H9 (cell line): ENCODE measurements at regions not wholly inside any gene's neighbourhood (a gene's known extent, or its start where the extent isn't known, plus 50 kb on each side); places are given as distances from the start of the nearest gene placed in this dataset.

Source experiments
- DNase-seq: peaks from one replicate; pipeline ENCODE4 v3.0.0-alpha.2; 2017
- H2AFZ ChIP-seq: one replicate; pipeline ENCODE4 v1.6.1; 2013; ENCODE audit warnings: mild to moderate bottlenecking, low read length, control low read depth, moderate library complexity
- H2AK5ac ChIP-seq: 2 replicates; pipeline ENCODE4 v1.6.1; 2013; ENCODE audit warnings: low read length, control low read depth, mixed read lengths; ENCODE audit not compliant: insufficient read length
- H2BK120ac ChIP-seq: one replicate; pipeline ENCODE4 v1.6.1; 2013; ENCODE audit warnings: low read depth, mild to moderate bottlenecking, low read length, control low read depth, inconsistent platforms; ENCODE audit not compliant: poor library complexity, severe bottlenecking
- H2BK12ac ChIP-seq: 2 replicates; pipeline ENCODE4 v1.6.1; 2013; ENCODE audit warnings: low read length, control low read depth, mixed read lengths, low read depth; ENCODE audit not compliant: insufficient read length
- H2BK15ac ChIP-seq: 2 replicates; pipeline ENCODE4 v1.6.1; 2013; ENCODE audit warnings: low read depth, low read length, control low read depth
- H2BK20ac ChIP-seq: one replicate; pipeline ENCODE4 v1.6.1; 2013; ENCODE audit warnings: low read depth, mild to moderate bottlenecking, low read length, control low read depth, inconsistent platforms; ENCODE audit not compliant: poor library complexity, severe bottlenecking
- H2BK5ac ChIP-seq: 2 replicates; pipeline ENCODE4 v1.6.1; 2013; ENCODE audit warnings: low read length, control low read depth, mixed read lengths; ENCODE audit not compliant: insufficient read length
- H3K14ac ChIP-seq: 2 replicates; pipeline ENCODE4 v1.6.1; 2013; ENCODE audit warnings: low read length, control low read depth; ENCODE audit not compliant: insufficient read depth
- H3K18ac ChIP-seq: 2 replicates; pipeline ENCODE4 v1.6.1; 2013; ENCODE audit warnings: low read depth, mild to moderate bottlenecking, mixed read lengths, low read length, control low read depth; ENCODE audit not compliant: insufficient read length
- H3K23ac ChIP-seq: 2 replicates; pipeline ENCODE4 v1.6.1; 2013; ENCODE audit warnings: low read length, control low read depth, mixed read lengths, low read depth; ENCODE audit not compliant: insufficient read length
- H3K23me2 ChIP-seq: 2 replicates; pipeline ENCODE4 v1.6.1; 2013; ENCODE audit warnings: low read depth, mild to moderate bottlenecking, mixed read lengths, low read length, control low read depth; ENCODE audit not compliant: insufficient read length, poor library complexity, severe bottlenecking
- H3K27ac ChIP-seq: 2 replicates; pipeline ENCODE4 v1.5.1; 2013; ENCODE audit warnings: low read length, control low read depth, mixed read lengths, low read depth; ENCODE audit not compliant: insufficient read length
- H3K27me3 ChIP-seq: 2 replicates; pipeline ENCODE4 v1.6.1; 2013; ENCODE audit warnings: low read length, control low read depth, inconsistent platforms; ENCODE audit not compliant: insufficient read depth
- H3K4ac ChIP-seq: 2 replicates; pipeline ENCODE4 v1.6.1; 2013; ENCODE audit warnings: low read depth, mild to moderate bottlenecking, control low read depth, inconsistent platforms, low read length, moderate library complexity
- H3K4me1 ChIP-seq: 2 replicates; pipeline ENCODE4 v1.6.1; 2013; ENCODE audit warnings: low read length, control low read depth, inconsistent platforms; ENCODE audit not compliant: insufficient read depth
- H3K4me2 ChIP-seq: 2 replicates; pipeline ENCODE4 v1.6.1; 2013; ENCODE audit warnings: low read length, control low read depth, mixed read lengths; ENCODE audit not compliant: insufficient read length, insufficient read depth
- H3K56ac ChIP-seq: 2 replicates; pipeline ENCODE4 v1.6.1; 2013; ENCODE audit warnings: low read depth, mild to moderate bottlenecking, mixed read lengths, low read length, control low read depth; ENCODE audit not compliant: insufficient read length
- H3K79me1 ChIP-seq: 2 replicates; pipeline ENCODE4 v1.6.1; 2013; ENCODE audit warnings: low read depth, mild to moderate bottlenecking, moderate library complexity, low read length, control low read depth, inconsistent platforms; ENCODE audit not compliant: insufficient read depth, poor library complexity, severe bottlenecking
- H3K79me2 ChIP-seq: 2 replicates; pipeline ENCODE4 v1.6.1; 2013; ENCODE audit warnings: low read length, control low read depth, inconsistent platforms; ENCODE audit not compliant: insufficient read depth
- H3K9ac ChIP-seq: 2 replicates; pipeline ENCODE4 v1.6.1; 2013; ENCODE audit warnings: low read length, control low read depth, mixed read lengths; ENCODE audit not compliant: insufficient read length; ENCODE audit errors: extremely low read depth
- H3K9me3 ChIP-seq: one replicate; pipeline ENCODE4 v1.6.1; 2013; ENCODE audit warnings: low read depth, low read length, inconsistent platforms; ENCODE audit not compliant: control insufficient read depth
- H3T11ph ChIP-seq: one replicate; pipeline ENCODE4 v1.6.1; 2013; ENCODE audit warnings: mild to moderate bottlenecking, low read length, control low read depth, inconsistent platforms
- H4K20me1 ChIP-seq: one replicate; pipeline ENCODE4 v1.6.1; 2013; ENCODE audit not compliant: control insufficient read depth, insufficient read length, insufficient read depth
- H4K5ac ChIP-seq: 2 replicates; pipeline ENCODE4 v1.6.1; 2013; ENCODE audit warnings: low read depth, mild to moderate bottlenecking, mixed read lengths, low read length, control low read depth; ENCODE audit not compliant: insufficient read length
- H4K8ac ChIP-seq: replicated peaks from 2 replicates; pipeline ENCODE4 v1.6.1; 2013; ENCODE audit warnings: low read length, control low read depth, mixed read lengths, low read depth; ENCODE audit not compliant: insufficient read length
- H4K91ac ChIP-seq: 2 replicates; pipeline ENCODE4 v1.6.1; 2013; ENCODE audit warnings: low read depth, mild to moderate bottlenecking, moderate library complexity, mixed read lengths, low read length, control low read depth; ENCODE audit not compliant: insufficient read length
- H3K27ac Mint-ChIP-seq, 3 experiments: 2 replicates in 2 of 3; 3 replicates in 1 of 3; pipeline ENCODE4 v1.8.0; 2020 to 2021; ENCODE audit warnings: mixed read lengths in 3 of 3, mild to moderate bottlenecking in 1 of 3, moderate library complexity in 1 of 3
- H3K27me3 Mint-ChIP-seq: 2 replicates; pipeline ENCODE4 v1.8.0; 2021; ENCODE audit warnings: low read depth, mild to moderate bottlenecking, moderate library complexity, mixed read lengths
- H3K36me3 Mint-ChIP-seq, 3 experiments: 2 replicates in 2 of 3; 3 replicates in 1 of 3; pipeline ENCODE4 v1.8.0; 2020 to 2021; ENCODE audit warnings: low read depth in 3 of 3, mixed read lengths in 3 of 3; ENCODE audit not compliant: insufficient read depth in 1 of 3
- H3K4me1 Mint-ChIP-seq, 2 experiments: 2 replicates each; pipeline ENCODE4 v1.8.0; 2020; ENCODE audit warnings: mixed read lengths in 2 of 2
- H3K4me3 Mint-ChIP-seq, 2 experiments: 2 replicates in 1 of 2; 3 replicates in 1 of 2; pipeline ENCODE4 v1.8.0; 2020 to 2021; ENCODE audit warnings: mild to moderate bottlenecking in 2 of 2, mixed read lengths in 2 of 2, moderate library complexity in 1 of 2
- H3K9me3 Mint-ChIP-seq, 2 experiments: 2 replicates in 1 of 2; 3 replicates in 1 of 2; pipeline ENCODE4 v1.8.0; 2020; ENCODE audit warnings: mild to moderate bottlenecking in 2 of 2, mixed read lengths in 2 of 2, moderate library complexity in 1 of 2
- WGBS: extraction: QIAGEN DNeasy Blood & Tissue Kit; methylation state at CpG from one replicate; pipeline ENCODE4 v1.1.7; 2013; ENCODE audit warnings: missing lambda C conversion rate, low lambda C conversion rate, mixed read lengths; ENCODE audit not compliant: insufficient read length; ENCODE audit errors: extremely low coverage; 5-methylcytosine and 5-hydroxymethylcytosine counted together
- TF ChIP-seq, protein P1 (sequence below): fragments of 200-600 bp; sonication (generic); conservative IDR thresholded peaks from 3 replicates; pipeline ENCODE4 v1.8.0; 2021; ENCODE audit warnings: antibody characterized with exemption, mild to moderate bottlenecking

DNA sequence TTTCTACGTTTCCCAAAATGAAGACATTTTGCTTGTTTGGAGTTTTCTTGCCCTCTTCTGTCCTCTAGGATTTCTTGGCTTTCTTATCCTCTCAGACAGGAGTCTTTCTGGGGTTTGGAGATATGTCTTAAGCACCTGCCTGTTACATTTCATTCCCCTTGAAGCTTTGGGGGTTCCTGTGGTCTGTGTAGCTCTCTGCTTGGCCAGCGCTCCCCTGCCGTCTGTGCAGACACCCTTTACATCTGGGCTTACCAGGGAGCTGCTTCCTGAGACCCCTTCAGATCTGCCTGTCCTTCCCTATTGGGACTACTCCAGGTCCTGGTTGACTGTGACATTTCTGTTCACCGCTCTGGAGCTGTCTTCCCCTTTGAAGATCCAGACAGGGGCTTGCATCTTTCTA lies 171.9 kb upstream of the CSF3R start:
- Histone ChIP-seq H3K18ac (no peak overlapping the region), H3K27me3 (no peaks in the 10 kb centered on the region), H2BK15ac (no peak overlapping the region), H3K4me2 (no peak overlapping the region), H2BK120ac (no peak overlapping the region), H2AK5ac (no peak overlapping the region), H4K5ac (no peak overlapping the region), H3K79me1 (no peaks in the 10 kb centered on the region), H3K23me2 (no peaks in the 10 kb centered on the region), H3K56ac (no peak overlapping the region), H2BK20ac (no peak overlapping the region), H2BK5ac (no peak overlapping the region), H3K9me3 (no peaks in the 10 kb centered on the region), H3T11ph (no peak overlapping the region), H2AFZ (no peak overlapping the region), H3K27ac (no peak overlapping the region), H4K20me1 (no peaks in the 10 kb centered on the region), H3K4ac (no peak overlapping the region), H4K91ac (no peak overlapping the region), H3K4me1 (no peaks in the 10 kb centered on the region), H3K23ac (no peak overlapping the region), H3K14ac (no peak overlapping the region), H3K9ac (no peak overlapping the region), H2BK12ac (no peak overlapping the region), H3K79me2 (no peaks in the 10 kb centered on the region), H4K8ac (no peak overlapping the region)
- peaks cover 2 to 7% of the 10 kb centered on the region in 2 experiments; a peak in 2 of 4 replicates for H3K4me1 Mint-ChIP-seq
- H3K9me3 Mint-ChIP-seq, result peaks cover 0 to 2% of the 10 kb centered on the region in 2 experiments; a peak in 2 of 5 replicates
- TF ChIP-seq, protein P1, sequence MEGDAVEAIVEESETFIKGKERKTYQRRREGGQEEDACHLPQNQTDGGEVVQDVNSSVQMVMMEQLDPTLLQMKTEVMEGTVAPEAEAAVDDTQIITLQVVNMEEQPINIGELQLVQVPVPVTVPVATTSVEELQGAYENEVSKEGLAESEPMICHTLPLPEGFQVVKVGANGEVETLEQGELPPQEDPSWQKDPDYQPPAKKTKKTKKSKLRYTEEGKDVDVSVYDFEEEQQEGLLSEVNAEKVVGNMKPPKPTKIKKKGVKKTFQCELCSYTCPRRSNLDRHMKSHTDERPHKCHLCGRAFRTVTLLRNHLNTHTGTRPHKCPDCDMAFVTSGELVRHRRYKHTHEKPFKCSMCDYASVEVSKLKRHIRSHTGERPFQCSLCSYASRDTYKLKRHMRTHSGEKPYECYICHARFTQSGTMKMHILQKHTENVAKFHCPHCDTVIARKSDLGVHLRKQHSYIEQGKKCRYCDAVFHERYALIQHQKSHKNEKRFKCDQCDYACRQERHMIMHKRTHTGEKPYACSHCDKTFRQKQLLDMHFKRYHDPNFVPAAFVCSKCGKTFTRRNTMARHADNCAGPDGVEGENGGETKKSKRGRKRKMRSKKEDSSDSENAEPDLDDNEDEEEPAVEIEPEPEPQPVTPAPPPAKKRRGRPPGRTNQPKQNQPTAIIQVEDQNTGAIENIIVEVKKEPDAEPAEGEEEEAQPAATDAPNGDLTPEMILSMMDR, result no peak
- H3K36me3 Mint-ChIP-seq, result no peaks in the 10 kb centered on the region
- no peak overlapping the region for H3K27ac Mint-ChIP-seq
- no peak for DNase-seq
- no peak overlapping the region for H3K4me3 Mint-ChIP-seq
- peaks cover 25% of the 10 kb centered on the region for H3K27me3 Mint-ChIP-seq
- WGBS, result no CpG with 5 or more reads among the region's 4 CpGs
